Right lobe of liver (tissue), 4 donors: ENCODE measurements at regions not wholly inside any gene's neighbourhood (a gene's known extent, or its start where the extent isn't known, plus 50 kb on each side); places are given as distances from the start of the nearest gene placed in this dataset.

Experiments used
- CTCF ChIP-seq, 4 donors: fragments of 200-600 bp in 3 of 4; fragments of 450-650 bp in 1 of 4; IDR thresholded peaks; one replicate each; pipeline versions ENCODE4 v1.5.1 to v1.8.0; 2016 to 2022; ENCODE audit warnings: antibody characterized with exemption in 4 of 4, mild to moderate bottlenecking in 2 of 4
- POLR2A ChIP-seq: fragments of 450-650 bp; IDR thresholded peaks from one replicate; pipeline ENCODE4 v1.6.1; 2017; ENCODE audit warnings: antibody characterized with exemption, mild to moderate bottlenecking
- donor health status: DM: no; HTN: no; CAD: no.
- donor health status: DM: no; HTN: no; CAD: no.
- donor health status: DM: no; HTN: yes; CAD: no.

- TF ChIP-seq CTCF (IDR thresholded peaks at IDR 0.05), result no peak
- TF ChIP-seq POLR2A, result no peak
Measured at GRCh38 chr13:109586509-109587346, 199.7 kb downstream of the IRS2 start.
